Body of pancreas (tissue), 4 donors: ENCODE measurements at regions not wholly inside any gene's neighbourhood (a gene's known extent, or its start where the extent isn't known, plus 50 kb on each side); places are given as distances from the start of the nearest gene placed in this dataset.

Experiments used
- ATAC-seq: fragments of 150-250 bp; one replicate; pipeline ENCODE4 v1.9.1; 2016
- DNase-seq, 4 donors: peaks; one replicate each; pipeline ENCODE4 v3.0.0-alpha.2; 2019
- H3K27ac ChIP-seq, 4 donors: fragments of 200-600 bp; sonication (generic); 1 replicate in 3 of 4; 2 replicates in 1 of 4; pipeline versions ENCODE4 v1.5.1 to v1.6.1; 2016 to 2019; ENCODE audit warnings: mild to moderate bottlenecking in 1 of 4, mixed read lengths in 1 of 4, moderate library complexity in 1 of 4
- H3K27me3 ChIP-seq, 2 donors: fragments of 200-600 bp; sonication (generic); one replicate each; pipeline ENCODE4 v1.6.0; 2016; ENCODE audit warnings: mild to moderate bottlenecking in 1 of 2
- H3K36me3 ChIP-seq, 2 donors: fragments of 200-600 bp; sonication (generic); replicated peaks in 1 of 2; 2 replicates each; pipeline ENCODE4 v1.5.1; 2016; ENCODE audit warnings: low read depth in 2 of 2; ENCODE audit not compliant: insufficient read depth in 1 of 2
- H3K4me1 ChIP-seq: fragments of 200-600 bp; sonication (generic); one replicate; pipeline ENCODE4 v1.6.0; 2016
- H3K4me3 ChIP-seq, 2 donors: fragments of 200-600 bp; sonication (generic); 1 replicate in 1 of 2; 2 replicates in 1 of 2; pipeline ENCODE4 v1.5.1; 2016 to 2019
- H3K9me3 ChIP-seq, 3 donors: fragments of 200-600 bp; sonication (generic); 1 replicate in 2 of 3; 2 replicates in 1 of 3; pipeline ENCODE4 v1.5.1; 2016
- CTCF ChIP-seq, 7 experiments: fragments of 450-650 bp in 4 of 7; fragments of 200-600 bp in 3 of 7; sonication (generic) in 3 of 7; IDR thresholded peaks; one replicate each; pipeline ENCODE4 v1.5.1; 2016 to 2019; ENCODE audit warnings: antibody characterized with exemption in 7 of 7
- POLR2A ChIP-seq, 3 donors: fragments of 450-650 bp; IDR thresholded peaks; one replicate each; pipeline ENCODE4 v1.6.1; 2016; ENCODE audit warnings: antibody characterized with exemption in 3 of 3, mild to moderate bottlenecking in 2 of 3
- WGBS, 2 donors: methylation state at CpG; one replicate each; pipeline ENCODE4 v1.1.5; 2017; 5-methylcytosine and 5-hydroxymethylcytosine counted together
- intact Hi-C: fragments of 100-400 bp; cut with DNase I; formaldehyde crosslinking; loops from one replicate; pipeline ENCODE4 v1.15.1; 2023

- intact Hi-C loops: no loop called here
- Histone ChIP-seq H3K4me1 (peaks cover 10% of the 10 kb centered on the region), H3K36me3 (no peaks in the 10 kb centered on the region), H3K4me3 (no peak overlapping the region), H3K27ac (no peak overlapping the region), H3K9me3 (no peaks in the 10 kb centered on the region), H3K27me3 (no peaks in the 10 kb centered on the region)
- ATAC-seq (no peak), DNase-seq (peak in 1 of 4 donors; percentile 7)
- TF ChIP-seq CTCF (IDR thresholded peaks at IDR 0.05): no peak
- TF ChIP-seq POLR2A (IDR thresholded peaks at IDR 0.05): no peak
- 35 to 40% methylated on average over 4 of the region's 4 CpGs for WGBS, 2 donors
Observed at GRCh38 chr7:24172856-24173255, 111.1 kb upstream of the NPY start.

DNA sequence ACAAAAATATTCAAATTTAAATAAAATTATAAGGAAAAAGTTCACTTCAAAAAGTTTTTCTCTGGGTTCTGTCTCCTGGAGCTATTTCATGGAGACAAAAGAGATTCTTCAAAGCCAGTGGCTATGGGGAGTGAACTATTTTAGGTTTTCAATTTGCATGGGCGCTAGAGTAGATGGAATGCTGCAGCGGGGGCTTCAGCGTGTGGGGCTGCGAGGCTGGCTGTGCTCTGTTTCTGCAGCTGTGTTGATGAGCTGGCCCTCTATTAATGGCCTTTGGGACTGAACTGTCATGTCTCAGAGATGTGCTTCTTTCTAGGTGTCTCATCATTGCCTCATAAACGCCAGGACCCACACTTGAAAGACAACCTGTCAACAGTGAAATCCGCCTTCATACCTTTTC lies 108.4 kb upstream of the NPY start:
- Histone ChIP-seq H3K27me3 (no peaks in the 10 kb centered on the region), H3K4me1 (peaks cover 10% of the 10 kb centered on the region), H3K9me3 (no peaks in the 10 kb centered on the region), H3K27ac (no peak overlapping the region), H3K4me3 (no peak overlapping the region), H3K36me3 (no peaks in the 10 kb centered on the region)
- no peak for TF ChIP-seq CTCF (IDR thresholded peaks at IDR 0.05)
- TF ChIP-seq POLR2A (IDR thresholded peaks at IDR 0.05): no peak
- WGBS, 2 donors: 88 to 93% methylated on average over 6 of the region's 6 CpGs
- DNase-seq (no peak), ATAC-seq (no peak)
- intact Hi-C loops: no loop called here

DNA sequence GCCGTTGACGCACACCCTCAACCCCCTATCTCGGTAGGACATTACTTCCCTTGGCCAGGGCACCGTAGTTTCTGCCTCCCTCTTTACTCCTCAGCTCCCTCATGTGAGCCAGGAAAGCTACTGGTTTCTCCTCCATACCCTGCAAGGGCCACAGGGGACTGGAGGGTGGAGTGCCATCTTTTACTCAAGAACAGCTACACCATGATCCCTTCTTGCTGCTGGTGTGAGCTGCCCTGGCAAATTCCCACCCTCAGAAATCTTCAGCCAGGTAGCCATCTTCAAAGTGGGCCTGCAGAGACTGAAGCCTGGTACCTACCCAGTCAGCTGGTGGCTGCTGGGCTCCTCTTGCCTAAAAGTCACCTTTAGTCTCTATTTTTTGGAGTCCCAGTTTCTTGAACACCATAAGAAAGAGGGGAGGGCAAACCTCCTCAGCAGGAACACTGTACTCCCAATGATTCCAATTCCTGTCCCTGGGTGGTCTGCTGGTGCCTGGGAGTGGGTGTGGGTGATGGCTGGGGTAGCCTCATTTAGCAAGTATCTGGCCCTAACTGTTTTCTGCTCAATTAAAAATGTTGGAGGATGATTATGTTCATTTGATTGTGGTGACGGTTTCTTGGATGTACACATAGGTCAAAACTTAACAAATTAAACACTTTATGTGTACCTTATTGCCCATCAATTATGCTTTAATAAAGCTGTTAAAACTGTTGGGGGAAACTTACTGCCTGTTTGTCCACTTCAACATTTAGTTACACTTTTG lies 105.0 kb upstream of the NPY start:
- DNase-seq (no peak), ATAC-seq (no peak)
- intact Hi-C loops: no loop called here
- Histone ChIP-seq H3K27me3 (no peaks in the 10 kb centered on the region), H3K27ac (no peak overlapping the region), H3K36me3 (no peaks in the 10 kb centered on the region), H3K4me1 (no peaks in the 10 kb centered on the region), H3K9me3 (no peaks in the 10 kb centered on the region), H3K4me3 (no peak overlapping the region)
- TF ChIP-seq POLR2A (IDR thresholded peaks at IDR 0.05): no peak
- TF ChIP-seq CTCF (IDR thresholded peaks at IDR 0.05): no peak
- 90 to 93% methylated on average over 5 of the region's 5 CpGs for WGBS, 2 donors

- no peaks in the 10 kb centered on the region for H3K9me3 ChIP-seq
Observed at GRCh38 chr7:24191362-24191761, 92.6 kb upstream of the NPY start.

More at GRCh38 chr7:24191362-24191761, 92.6 kb upstream of the NPY start:
- TF ChIP-seq CTCF (IDR thresholded peaks at IDR 0.05): no peak
- no peak for TF ChIP-seq POLR2A (IDR thresholded peaks at IDR 0.05)
- no peak for DNase-seq
- ATAC-seq: no peak
- Histone ChIP-seq H3K4me1 (no peaks in the 10 kb centered on the region), H3K27me3 (no peaks in the 10 kb centered on the region), H3K4me3 (no peak overlapping the region), H3K36me3 (no peaks in the 10 kb centered on the region), H3K27ac (no peak overlapping the region)
- intact Hi-C loops: no loop called here
- WGBS, 2 donors: 56 to 69% methylated on average over 3 of the region's 3 CpGs
